Skeletal muscle tissue (tissue), 4 donors: ENCODE measurements at regions not wholly inside any gene's neighbourhood (a gene's known extent, or its start where the extent isn't known, plus 50 kb on each side); places are given as distances from the start of the nearest gene placed in this dataset. TPM values are rescaled to one million over a fixed set of nuclear protein-coding genes. Genes with fewer than 3 reads are reported as not detected.

Experiments used
- H3K27ac ChIP-seq: one replicate; pipeline ENCODE4 v1.7.0; 2013; ENCODE audit warnings: mild to moderate bottlenecking, low read depth, low read length, inconsistent platforms
- H3K27me3 ChIP-seq, 3 donors: one replicate each; pipeline ENCODE4 v1.7.0; 2013; ENCODE audit warnings: low read length in 3 of 3; ENCODE audit not compliant: control insufficient read depth in 3 of 3, insufficient read depth in 3 of 3
- H3K36me3 ChIP-seq, 3 donors: one replicate each; pipeline ENCODE4 v1.7.0; 2013; ENCODE audit warnings: low read length in 3 of 3; ENCODE audit not compliant: control insufficient read depth in 3 of 3, insufficient read depth in 3 of 3
- H3K4me1 ChIP-seq, 3 donors: one replicate each; pipeline ENCODE4 v1.7.0; 2013; ENCODE audit warnings: low read length in 3 of 3, mild to moderate bottlenecking in 3 of 3; ENCODE audit not compliant: control insufficient read depth in 3 of 3, insufficient read depth in 3 of 3
- H3K4me3 ChIP-seq, 3 donors: one replicate each; pipeline ENCODE4 v1.7.0; 2013; ENCODE audit warnings: low read length in 3 of 3
- H3K9ac ChIP-seq, 3 donors: one replicate each; pipeline ENCODE4 v1.7.0; 2013; ENCODE audit warnings: low read length in 3 of 3, mild to moderate bottlenecking in 3 of 3, moderate library complexity in 2 of 3, low read depth in 1 of 3
- H3K9me3 ChIP-seq, 3 donors: one replicate each; pipeline ENCODE4 v1.7.0; 2013; ENCODE audit warnings: low read length in 3 of 3; ENCODE audit not compliant: control insufficient read depth in 3 of 3
- small RNA-seq: library from RNA; depleted of rRNA; stranded (forward); fragments of <200 nt; gene quantifications from one replicate; pipeline ENCODE3, GENCODE V24; 2014
- donor health status: Osteomylitis.

- Histone ChIP-seq H3K36me3 (no peaks in the 10 kb centered on the region), H3K9ac (no peak overlapping the region), H3K4me3 (no peak overlapping the region), H3K4me1 (no peaks in the 10 kb centered on the region), H3K27me3 (no peaks in the 10 kb centered on the region), H3K27ac (no peak overlapping the region), H3K9me3 (no peaks in the 10 kb centered on the region)
These were observed 72.0 kb upstream of the SMC2 start for GRCh38 chr9:104022083-104022482.

- Histone ChIP-seq H3K9me3 (no peaks in the 10 kb centered on the region), H3K27me3 (no peaks in the 10 kb centered on the region), H3K27ac (no peak overlapping the region), H3K4me3 (no peak overlapping the region), H3K4me1 (no peaks in the 10 kb centered on the region), H3K9ac (no peak overlapping the region), H3K36me3 (no peaks in the 10 kb centered on the region)
These were observed 69.0 kb upstream of the SMC2 start for GRCh38 chr9:104025104-104025503.

DNA sequence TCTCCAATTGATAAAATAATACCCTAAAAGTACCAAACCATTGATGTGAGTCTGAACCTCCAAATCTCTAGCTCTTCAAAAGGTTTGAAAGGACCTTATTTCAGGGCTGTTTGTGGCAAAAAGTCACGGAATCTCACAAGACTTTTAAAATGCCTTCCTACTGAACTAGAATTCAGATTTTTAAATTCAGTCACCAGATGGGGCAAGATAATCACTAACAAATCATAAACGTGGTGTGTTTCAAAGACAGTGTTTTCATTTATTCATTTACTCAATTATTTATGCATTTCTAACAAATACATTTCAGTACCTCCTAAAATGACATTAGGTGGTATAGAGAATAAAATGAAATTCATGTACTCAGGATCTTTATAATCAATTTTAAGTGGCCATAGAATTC is 68.2 kb upstream of the SMC2 start:
- Histone ChIP-seq H3K27ac (no peak overlapping the region), H3K27me3 (no peaks in the 10 kb centered on the region), H3K4me1 (no peaks in the 10 kb centered on the region), H3K4me3 (no peak overlapping the region), H3K36me3 (no peaks in the 10 kb centered on the region), H3K9me3 (no peaks in the 10 kb centered on the region), H3K9ac (no peak overlapping the region)

GRCh38 chr9:104027295-104027694 is 66.8 kb upstream of the SMC2 start:
- H3K9me3 ChIP-seq, result no peaks in the 10 kb centered on the region
- no peaks in the 10 kb centered on the region for H3K4me1 ChIP-seq
- no peak overlapping the region for H3K4me3 ChIP-seq
- H3K9ac ChIP-seq, result no peak overlapping the region
- no peak overlapping the region for H3K27ac ChIP-seq
- H3K36me3 ChIP-seq, result no peaks in the 10 kb centered on the region
- no peaks in the 10 kb centered on the region for H3K27me3 ChIP-seq

DNA sequence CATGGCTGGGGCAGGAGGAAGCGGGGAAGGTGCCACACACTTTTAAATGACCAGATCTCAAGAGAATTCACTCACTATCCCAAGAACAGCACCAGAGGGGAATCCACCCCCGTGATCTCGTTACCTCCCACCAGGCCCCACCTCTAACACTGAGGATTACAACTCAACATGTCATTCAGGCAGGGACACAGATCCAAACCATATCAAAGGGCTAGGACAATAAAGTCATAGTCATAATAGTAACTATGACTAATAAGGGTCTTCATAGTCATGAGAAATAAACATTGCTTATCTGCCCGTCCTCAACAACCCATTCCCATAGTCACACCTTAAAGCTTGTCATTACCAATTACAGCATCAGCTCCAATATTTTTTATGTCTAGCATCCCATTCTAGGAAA is 65.3 kb upstream of the SMC2 start:
- H3K9ac ChIP-seq, result no peak overlapping the region
- no peaks in the 10 kb centered on the region for H3K4me1 ChIP-seq
- no peaks in the 10 kb centered on the region for H3K27me3 ChIP-seq
- no peak overlapping the region for H3K27ac ChIP-seq
- H3K36me3 ChIP-seq, result no peaks in the 10 kb centered on the region
- no peaks in the 10 kb centered on the region for H3K9me3 ChIP-seq
- no peak overlapping the region for H3K4me3 ChIP-seq

Small RNA genes lying in the stretch of these regions (small RNA-seq; reads per million reads assigned to genes)
- gene RNA5SP291, result not detected
